Hepatocyte (in vitro differentiated cells): ENCODE measurements at regions not wholly inside any gene's neighbourhood (a gene's known extent, or its start where the extent isn't known, plus 50 kb on each side); places are given as distances from the start of the nearest gene placed in this dataset.

ENCODE experiments used
- DNase-seq: peaks from one replicate; pipeline ENCODE4 v3.0.0-alpha.2; 2016; ENCODE audit warnings: low spot score
- H2AFZ ChIP-seq: fragments of 200-600 bp; sonication (generic); 2 replicates; pipeline ENCODE4 v1.6.0; 2016; ENCODE audit warnings: antibody characterized with exemption, mild to moderate bottlenecking
- H3K27ac ChIP-seq: fragments of 200-600 bp; sonication (generic); 2 replicates; pipeline ENCODE4 v1.5.1; 2016; ENCODE audit warnings: mild to moderate bottlenecking
- H3K27me3 ChIP-seq: fragments of 200-600 bp; sonication (generic); 2 replicates; pipeline ENCODE4 v1.6.1; 2016
- H3K36me3 ChIP-seq: fragments of 200-600 bp; sonication (generic); replicated peaks from 2 replicates; pipeline ENCODE4 v1.5.1; 2016; ENCODE audit warnings: low read depth; ENCODE audit not compliant: insufficient read depth
- H3K4me1 ChIP-seq: fragments of 200-600 bp; sonication (generic); 2 replicates; pipeline ENCODE4 v1.5.1; 2016; ENCODE audit warnings: mild to moderate bottlenecking, moderate library complexity; ENCODE audit not compliant: insufficient read depth
- H3K4me2 ChIP-seq: fragments of 200-600 bp; sonication (generic); 2 replicates; pipeline ENCODE4 v1.6.0; 2016
- H3K4me3 ChIP-seq: fragments of 200-600 bp; sonication (generic); 2 replicates; pipeline ENCODE4 v1.5.1; 2016; ENCODE audit warnings: mild to moderate bottlenecking
- H3K79me2 ChIP-seq: fragments of 200-600 bp; sonication (generic); 2 replicates; pipeline ENCODE4 v1.6.0; 2017; ENCODE audit warnings: mild to moderate bottlenecking
- H3K9me2 ChIP-seq: fragments of 200-600 bp; sonication (generic); replicated peaks from 2 replicates; pipeline ENCODE4 v1.6.0; 2017; ENCODE audit warnings: mild to moderate bottlenecking; ENCODE audit not compliant: insufficient read depth
- H3K9me3 ChIP-seq: fragments of 200-600 bp; sonication (generic); 2 replicates; pipeline ENCODE4 v1.5.1; 2016; ENCODE audit warnings: low read depth, mild to moderate bottlenecking
- H4K20me1 ChIP-seq: fragments of 200-600 bp; sonication (generic); 2 replicates; pipeline ENCODE4 v1.6.0; 2016; ENCODE audit warnings: mild to moderate bottlenecking; ENCODE audit not compliant: insufficient read depth, poor library complexity, severe bottlenecking
- CTCF ChIP-seq: fragments of 200-600 bp; sonication (generic); IDR thresholded peaks from 2 replicates; pipeline ENCODE4 v1.5.1; 2016; ENCODE audit warnings: antibody characterized with exemption, mild to moderate bottlenecking; ENCODE audit not compliant: poor library complexity
- EZH2 ChIP-seq: fragments of 200-600 bp; sonication (generic); IDR thresholded peaks from 2 replicates; pipeline ENCODE4 v1.6.1; 2016; ENCODE audit warnings: antibody characterized with exemption, mild to moderate bottlenecking, borderline replicate concordance
- EZH2phosphoT487 ChIP-seq: fragments of 200-600 bp; sonication (generic); IDR thresholded peaks from one replicate; pipeline ENCODE4 v1.6.1; 2018; ENCODE audit warnings: antibody characterized with exemption, mild to moderate bottlenecking, low read depth, moderate library complexity; ENCODE audit not compliant: unreplicated experiment, severe bottlenecking
- WGBS: methylation state at CpG from one replicate; pipeline ENCODE4 v1.1.6; 2016; ENCODE audit warnings: low lambda C conversion rate; ENCODE audit errors: missing lambda C conversion rate; 5-methylcytosine and 5-hydroxymethylcytosine counted together

- no peak overlapping the region for H3K4me3 ChIP-seq
- no peak overlapping the region for H3K27ac ChIP-seq
- DNase-seq: no peak
- TF ChIP-seq EZH2phosphoT487 (no peak), CTCF (no peak), EZH2 (no peak)
- WGBS: 93% methylated on average over 3 of the region's 3 CpGs
- H3K79me2 ChIP-seq: no peaks in the 10 kb centered on the region
- no peaks in the 10 kb centered on the region for H3K36me3 ChIP-seq
- no peaks in the 10 kb centered on the region for H4K20me1 ChIP-seq
- no peak overlapping the region for H2AFZ ChIP-seq
- no peaks in the 10 kb centered on the region for H3K9me2 ChIP-seq
- H3K4me1 ChIP-seq: peaks cover 6% of the 10 kb centered on the region
- H3K9me3 ChIP-seq: no peaks in the 10 kb centered on the region
- no peaks in the 10 kb centered on the region for H3K27me3 ChIP-seq
- H3K4me2 ChIP-seq: no peak overlapping the region
Observed at GRCh38 chr5:3323144-3323543, 272.5 kb upstream of the IRX1 start.

GRCh38 chr5:3322642-3323041, 273.0 kb upstream of the IRX1 start:
- Histone ChIP-seq H3K27ac (no peak overlapping the region), H4K20me1 (no peaks in the 10 kb centered on the region), H3K9me3 (no peaks in the 10 kb centered on the region), H3K79me2 (no peaks in the 10 kb centered on the region), H3K36me3 (no peaks in the 10 kb centered on the region), H3K9me2 (no peaks in the 10 kb centered on the region), H3K4me2 (no peak overlapping the region), H3K4me1 (peaks cover 6% of the 10 kb centered on the region), H2AFZ (no peak overlapping the region), H3K27me3 (no peaks in the 10 kb centered on the region), H3K4me3 (no peak overlapping the region)
- WGBS: 100% methylated on average over 3 of the region's 3 CpGs
- DNase-seq: no peak
- TF ChIP-seq EZH2 (no peak), CTCF (no peak), EZH2phosphoT487 (no peak)

GRCh38 chr5:3321923-3322322, 273.7 kb upstream of the IRX1 start:
- H3K36me3 ChIP-seq: no peaks in the 10 kb centered on the region
- 92% methylated on average over 10 of the region's 10 CpGs for whole genome bisulfite sequencing
- peaks cover 6% of the 10 kb centered on the region for H3K4me1 ChIP-seq
- no peaks in the 10 kb centered on the region for H3K9me3 ChIP-seq
- H3K27ac ChIP-seq: no peak overlapping the region
- H2AFZ ChIP-seq: no peak overlapping the region
- H3K79me2 ChIP-seq: no peaks in the 10 kb centered on the region
- DNase-seq: no peak
- no peak for TF ChIP-seq EZH2phosphoT487
- no peak for TF ChIP-seq EZH2
- TF ChIP-seq CTCF: no peak
- H3K4me2 ChIP-seq: no peak overlapping the region
- H3K27me3 ChIP-seq: no peaks in the 10 kb centered on the region
- H3K9me2 ChIP-seq: no peaks in the 10 kb centered on the region
- no peaks in the 10 kb centered on the region for H4K20me1 ChIP-seq
- no peak overlapping the region for H3K4me3 ChIP-seq

GRCh38 chr5:3321119-3321760, 274.4 kb upstream of the IRX1 start:
- no peaks in the 10 kb centered on the region for H3K9me3 ChIP-seq
- H3K4me3 ChIP-seq: no peak overlapping the region
- H3K79me2 ChIP-seq: no peaks in the 10 kb centered on the region
- H3K4me1 ChIP-seq: peaks cover 6% of the 10 kb centered on the region
- H3K9me2 ChIP-seq: no peaks in the 10 kb centered on the region
- no peak overlapping the region for H3K4me2 ChIP-seq
- TF ChIP-seq EZH2phosphoT487 (no peak), CTCF (no peak), EZH2 (no peak)
- DNase-seq: no peak
- 86% methylated on average over 11 of the region's 11 CpGs for WGBS
- H3K27ac ChIP-seq: no peak overlapping the region
- no peaks in the 10 kb centered on the region for H4K20me1 ChIP-seq
- no peak overlapping the region for H2AFZ ChIP-seq
- no peaks in the 10 kb centered on the region for H3K36me3 ChIP-seq
- H3K27me3 ChIP-seq: no peaks in the 10 kb centered on the region
